HG02981 (cell line): ENCODE measurements at regions not wholly inside any gene's neighbourhood (a gene's known extent, or its start where the extent isn't known, plus 50 kb on each side); places are given as distances from the start of the nearest gene placed in this dataset.
"Not testable (repeated sequence)": the region's sequence is repeated elsewhere in the genome, so short reads cannot be mapped to it uniquely, and the experiment has no call there.

Experiments used
- ATAC-seq: cut with Tn5 transposase; IDR thresholded peaks from one replicate; pipeline ENCODE4 v1.9.1; 2021; ENCODE audit warnings: mild to moderate bottlenecking, moderate library complexity; ENCODE audit not compliant: unreplicated experiment

- no peak for ATAC-seq
Observed at GRCh38 chr7:33776788-33777187, 128.6 kb upstream of the BMPER start.

GRCh38 chr7:33778195-33778594 is 127.1 kb upstream of the BMPER start:
- no peak for ATAC-seq

GRCh38 chr7:33779216-33779615 is 126.1 kb upstream of the BMPER start:
- ATAC-seq, result no peak

GRCh38 chr7:33781167-33781566 is 124.2 kb upstream of the BMPER start:
- no peak for ATAC-seq

- no peak for ATAC-seq
Observed at GRCh38 chr7:33781796-33782195, 123.5 kb upstream of the BMPER start.

- no peak for ATAC-seq
Observed at GRCh38 chr7:33784000-33784399, 121.3 kb upstream of the BMPER start.

- ATAC-seq, result no peak
Observed at GRCh38 chr7:33788531-33788930, 116.8 kb upstream of the BMPER start.

- ATAC-seq, result no peak
Observed at GRCh38 chr7:33789871-33790630, 115.3 kb upstream of the BMPER start.

GRCh38 chr7:33790746-33791145 is 114.6 kb upstream of the BMPER start:
- ATAC-seq, result no peak

- no peak for ATAC-seq
Observed at GRCh38 chr7:33792041-33792440, 113.3 kb upstream of the BMPER start.

- no peak for ATAC-seq
Observed at GRCh38 chr7:33792547-33793105, 112.7 kb upstream of the BMPER start.

- no peak for ATAC-seq
Observed at GRCh38 chr7:33793616-33794015, 111.7 kb upstream of the BMPER start.

GRCh38 chr7:33794419-33794818 is 110.9 kb upstream of the BMPER start:
- ATAC-seq, result no peak

- ATAC-seq, result no peak
Observed at GRCh38 chr7:33794959-33795358, 110.4 kb upstream of the BMPER start.

GRCh38 chr7:33796538-33796937 is 108.8 kb upstream of the BMPER start:
- ATAC-seq, result no peak

- not testable (repeated sequence) for ATAC-seq
Observed at GRCh38 chr7:33797512-33797911, 107.8 kb upstream of the BMPER start.

GRCh38 chr7:33798686-33799325 is 106.5 kb upstream of the BMPER start:
- ATAC-seq, result no peak

- ATAC-seq, result no peak
Observed at GRCh38 chr7:33799766-33800165, 105.6 kb upstream of the BMPER start.

- no peak for ATAC-seq
Observed at GRCh38 chr7:33802600-33802999, 102.7 kb upstream of the BMPER start.

GRCh38 chr7:33804140-33804660 is 101.1 kb upstream of the BMPER start:
- ATAC-seq, result no peak

- ATAC-seq, result no peak
Observed at GRCh38 chr7:33805630-33806233, 99.6 kb upstream of the BMPER start.
